GM13977 (cell line): ENCODE measurements at regions not wholly inside any gene's neighbourhood (a gene's known extent, or its start where the extent isn't known, plus 50 kb on each side); places are given as distances from the start of the nearest gene placed in this dataset.

ENCODE experiments used
- DNase-seq: peaks from one replicate; pipeline ENCODE4 v3.0.0; 2012; ENCODE audit warnings: low spot score
- CTCF ChIP-seq: IDR thresholded peaks from 2 replicates; pipeline ENCODE4 v1.5.1; 2012; ENCODE audit warnings: mild to moderate bottlenecking, control low read depth; ENCODE audit not compliant: insufficient read depth; ENCODE audit errors: extremely low read depth, missing control alignments
- in situ Hi-C: fragments of 300-500 bp; cut with MboI; formaldehyde crosslinking; loops from one replicate; pipeline ENCODE4 v1.12.0; 2022; ENCODE audit warnings: low sequenced_read_pairs, low pct_unique_long_range_greater_than_20kb, mixed read lengths, inconsistent platforms; ENCODE audit not compliant: unreplicated experiment

DNA sequence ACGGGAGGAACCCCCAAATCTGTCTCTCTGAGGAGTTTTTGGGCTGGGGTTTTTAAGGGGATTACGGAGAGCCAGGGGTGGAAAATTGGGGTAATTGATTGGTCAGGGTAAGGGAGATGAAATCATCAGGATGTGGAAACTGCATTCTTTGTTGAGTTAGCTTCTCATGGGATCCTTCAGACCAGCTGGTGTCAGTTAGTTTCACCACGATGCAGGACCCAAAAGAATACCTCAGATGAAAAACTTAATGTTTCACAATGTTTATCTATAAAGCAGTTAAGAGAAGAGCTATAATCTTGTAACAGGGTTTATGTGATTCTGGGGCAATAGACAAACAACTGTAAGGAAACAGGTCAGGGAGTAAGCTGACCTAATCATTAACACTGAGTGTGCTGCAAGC lies 230.8 kb downstream of the POU4F1 start:
- no peak for TF ChIP-seq CTCF
- in situ Hi-C loops = no loop called here

GRCh38 chr13:78370231-78370630 lies 233.1 kb downstream of the POU4F1 start:
- no peak for TF ChIP-seq CTCF
- DNase-seq = no peak
- in situ Hi-C loops = no loop called here

More for the DNA sequence above, 230.8 kb downstream of the POU4F1 start:
- no peak for DNase-seq

- TF ChIP-seq CTCF = no peak
- no peak for DNase-seq
- in situ Hi-C loops = no loop called here
Measured at GRCh38 chr13:78364711-78365110, 238.6 kb downstream of the POU4F1 start.

- peak; percentile 3 for DNase-seq
Measured at GRCh38 chr13:78341032-78341431, 262.3 kb downstream of the POU4F1 start.

DNA sequence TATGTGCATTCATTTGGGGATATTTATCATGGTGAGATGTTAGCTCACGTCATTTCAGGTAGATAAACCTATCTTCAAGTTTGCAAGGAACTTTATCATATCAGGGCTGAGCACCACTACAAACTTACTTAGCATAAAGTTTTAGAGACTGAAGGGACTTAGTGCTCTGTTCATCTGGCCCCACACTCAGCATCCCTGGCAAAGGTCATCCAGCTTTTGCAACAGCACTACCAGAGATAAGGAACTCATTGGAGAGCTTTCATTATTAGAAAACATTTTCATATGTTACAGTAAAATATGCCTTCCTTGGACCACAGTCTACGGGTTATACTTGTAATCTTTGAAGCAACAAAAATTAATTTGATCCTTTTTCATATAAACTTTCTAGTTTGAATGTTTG lies 263.4 kb downstream of the POU4F1 start:
- no peak for DNase-seq
- in situ Hi-C loops = no loop called here
- no peak for TF ChIP-seq CTCF

More at GRCh38 chr13:78341032-78341431, 262.3 kb downstream of the POU4F1 start:
- no peak for TF ChIP-seq CTCF
- in situ Hi-C loops = no loop called here

GRCh38 chr13:78334059-78334458 lies 269.3 kb downstream of the POU4F1 start:
- no peak for DNase-seq
- TF ChIP-seq CTCF = no peak
- in situ Hi-C loops = no loop called here

- TF ChIP-seq CTCF = no peak
- no peak for DNase-seq
- in situ Hi-C loops = no loop called here
Measured at GRCh38 chr13:78326633-78327032, 276.7 kb downstream of the POU4F1 start.
